HG03196 (cell line): ENCODE measurements at regions not wholly inside any gene's neighbourhood (a gene's known extent, or its start where the extent isn't known, plus 50 kb on each side); places are given as distances from the start of the nearest gene placed in this dataset.

ENCODE experiments used
- ATAC-seq: cut with Tn5 transposase; IDR thresholded peaks from one replicate; pipeline ENCODE4 v1.9.1; 2021; ENCODE audit not compliant: unreplicated experiment

DNA sequence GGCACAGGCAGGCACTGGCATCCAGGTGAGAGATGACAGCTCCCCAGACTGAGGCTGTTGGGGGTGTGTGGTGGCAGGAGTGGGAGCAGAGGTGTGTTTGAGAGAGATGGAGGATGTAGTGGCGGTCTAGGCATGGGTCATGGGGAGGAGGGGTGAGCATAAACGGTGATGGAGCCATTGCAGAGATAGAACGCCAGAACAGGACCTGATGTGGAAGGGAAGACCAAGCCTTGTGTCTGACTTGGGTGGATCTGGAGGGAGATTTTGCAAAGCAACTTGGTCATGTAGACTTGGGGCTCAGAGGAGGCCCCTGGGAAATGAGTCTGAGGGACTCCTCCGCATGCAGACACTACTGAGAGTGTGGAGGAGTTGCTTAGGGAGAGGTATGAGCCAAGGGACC is 50.0 kb upstream of the CLDN5 start:
- no peak for ATAC-seq

DNA sequence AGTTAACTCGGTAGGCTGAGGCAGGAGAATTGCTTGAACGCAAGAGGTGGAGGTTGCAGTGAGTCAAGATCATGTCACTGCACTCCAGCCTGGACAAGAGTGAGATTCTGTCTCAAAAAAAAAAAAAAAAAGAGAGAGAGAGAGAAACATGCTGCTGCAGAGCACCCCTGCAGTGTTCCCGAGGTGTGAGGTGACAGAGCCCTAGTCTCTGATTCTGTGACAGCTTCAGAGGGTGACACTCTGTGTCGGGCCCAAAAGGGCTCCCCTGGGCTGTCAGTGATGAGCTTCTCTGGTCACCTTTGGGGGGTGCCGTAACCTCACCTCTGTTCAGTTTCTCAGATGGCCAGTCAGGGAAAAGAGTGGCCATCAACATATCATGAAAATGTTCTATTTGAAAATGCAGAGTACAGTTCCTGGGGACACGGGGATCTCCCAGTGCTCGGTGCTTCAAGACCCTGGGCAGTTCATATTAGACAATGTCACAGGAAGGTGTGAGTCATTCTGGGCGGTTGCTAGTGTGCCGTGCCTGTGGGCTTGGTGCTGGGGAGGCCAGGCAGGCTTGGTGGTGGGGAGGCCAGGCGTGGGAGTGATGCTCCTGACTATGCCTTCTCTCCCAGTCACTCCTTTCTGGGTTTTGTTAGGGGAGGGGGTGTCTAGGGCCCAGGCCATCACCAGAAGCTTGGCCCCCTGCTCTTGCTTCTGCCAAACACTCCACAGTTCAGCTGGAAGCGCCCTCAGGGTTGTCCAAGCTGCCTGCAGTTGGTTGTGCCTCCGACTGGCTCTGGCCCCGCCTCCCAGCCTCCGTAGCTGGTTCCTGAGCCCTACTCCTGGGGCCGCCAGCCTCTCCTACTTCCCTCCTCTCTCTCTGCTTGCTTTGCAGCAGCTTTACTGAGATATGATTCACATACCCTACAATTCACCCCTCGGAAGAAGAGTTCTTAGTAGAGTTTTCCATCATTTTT is 52.5 kb upstream of the CLDN5 start:
- no peak for ATAC-seq

DNA sequence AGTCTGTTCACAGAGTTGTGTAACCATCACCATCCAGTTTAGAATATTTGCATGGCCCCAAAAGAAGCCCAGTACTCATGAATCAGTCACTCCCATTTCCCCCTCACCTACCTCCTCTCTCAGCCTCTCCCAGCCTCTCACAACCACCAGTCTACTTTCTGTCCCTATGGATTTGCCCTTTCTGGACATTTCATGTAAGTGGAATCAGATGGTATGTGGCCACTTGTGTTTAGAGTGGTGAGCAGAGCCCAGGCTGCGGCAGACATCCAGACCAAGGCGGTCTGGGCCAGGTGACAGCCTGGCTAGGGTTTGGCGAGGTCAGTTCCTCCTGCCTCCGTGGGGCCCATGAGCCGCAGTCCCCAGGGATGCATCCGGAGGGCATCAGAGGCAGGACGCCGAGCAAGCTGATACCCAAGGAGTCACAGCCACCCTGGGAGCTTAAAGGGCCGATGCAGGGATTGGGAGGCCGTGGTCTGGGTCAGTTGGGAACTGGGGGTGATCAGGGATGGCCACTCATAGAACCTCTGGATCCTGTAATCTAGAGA is 53.3 kb upstream of the CLDN5 start:
- ATAC-seq = no peak

DNA sequence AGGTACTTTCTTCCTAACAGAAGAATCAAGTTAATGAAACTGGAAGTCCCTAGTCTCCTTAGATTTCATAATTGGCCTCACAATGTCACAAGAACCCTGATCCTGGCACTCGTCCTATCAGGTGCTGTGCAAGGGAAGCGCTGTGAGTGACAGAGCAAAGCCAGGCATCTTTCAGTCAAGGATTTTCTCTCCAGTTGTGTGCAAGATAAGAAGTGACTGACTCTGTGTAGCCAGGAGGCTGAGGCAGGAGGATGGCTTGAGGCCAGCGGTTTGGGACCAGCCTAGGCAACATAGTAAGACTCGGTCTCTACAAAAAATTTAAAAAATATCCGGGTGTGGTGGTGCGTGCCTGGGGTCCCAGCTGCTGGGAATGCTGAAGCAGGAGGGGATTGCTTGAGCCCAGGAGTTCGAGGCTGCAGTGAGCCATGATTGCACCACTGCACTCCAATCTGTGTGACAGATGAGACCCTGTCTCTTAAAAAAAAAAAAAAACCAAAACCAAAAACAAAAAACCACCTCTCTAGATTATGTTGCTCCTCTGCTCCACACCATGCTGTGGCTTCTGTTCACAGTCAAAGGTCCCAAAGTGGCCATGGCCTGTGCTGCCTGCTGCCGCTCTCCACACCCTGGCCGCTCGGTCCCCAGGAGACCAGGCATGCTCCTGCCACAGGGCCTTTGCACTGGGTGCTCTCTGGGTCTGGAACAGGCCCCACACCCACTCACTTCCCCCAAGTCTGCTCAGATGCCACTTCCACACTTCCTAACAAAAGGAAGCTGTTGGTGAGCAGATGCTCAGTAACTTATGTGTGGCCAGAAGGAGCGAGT is 54.2 kb upstream of the CLDN5 start:
- ATAC-seq = no peak

DNA sequence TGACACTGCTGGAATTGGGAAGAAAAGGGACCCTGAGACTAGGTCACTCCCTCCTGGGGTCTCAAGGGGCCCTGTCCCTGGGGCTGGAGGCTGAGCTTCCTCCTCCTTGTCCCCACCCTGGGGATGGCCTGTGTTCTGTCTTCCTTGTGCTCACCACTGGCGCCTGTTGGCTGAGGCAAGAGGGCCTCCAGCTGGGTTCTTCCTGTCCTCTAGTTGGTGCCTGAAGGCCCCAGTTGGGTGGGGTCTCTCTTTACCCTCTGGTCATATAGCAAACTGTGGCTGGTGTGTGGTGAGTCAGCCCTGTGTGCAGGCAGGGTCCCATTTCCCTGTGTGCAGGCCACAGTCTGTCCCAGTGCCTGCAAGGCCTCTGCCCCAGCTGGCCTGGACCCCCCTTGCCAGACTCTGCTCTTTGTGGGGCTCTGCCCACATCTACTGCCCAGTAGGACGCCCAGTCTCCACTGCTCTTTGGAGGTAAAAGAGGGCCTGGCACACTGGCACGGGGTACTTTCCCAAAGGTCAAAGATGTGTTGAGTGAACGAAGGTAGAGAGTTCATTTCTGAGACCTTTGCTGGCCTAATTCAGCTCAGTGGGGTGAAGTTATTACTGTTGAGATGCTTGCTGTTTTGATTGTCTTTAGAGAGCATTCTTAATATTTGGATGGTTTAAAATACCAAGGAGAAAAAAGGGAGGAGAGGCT is 55.1 kb upstream of the CLDN5 start:
- no peak for ATAC-seq

DNA sequence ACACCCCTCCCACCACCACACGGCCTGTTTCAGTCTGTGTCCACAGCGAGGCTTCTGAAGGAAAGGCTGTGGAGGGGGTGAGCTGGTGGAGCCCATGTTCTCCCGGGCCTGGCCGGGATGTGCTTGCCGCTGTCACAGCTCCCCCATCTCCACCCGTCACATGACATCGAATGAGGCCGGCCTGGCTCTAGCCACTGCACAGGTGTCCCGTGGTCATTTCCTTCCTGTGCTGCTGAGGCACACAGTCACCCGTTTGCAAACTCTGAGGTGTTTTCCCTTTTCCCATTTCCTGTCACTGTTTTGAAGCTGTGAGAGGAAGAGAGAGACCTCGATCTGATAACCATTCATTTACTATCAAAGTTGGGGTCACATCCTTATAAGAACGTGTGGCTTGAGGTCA is 55.7 kb upstream of the CLDN5 start:
- no peak for ATAC-seq

DNA sequence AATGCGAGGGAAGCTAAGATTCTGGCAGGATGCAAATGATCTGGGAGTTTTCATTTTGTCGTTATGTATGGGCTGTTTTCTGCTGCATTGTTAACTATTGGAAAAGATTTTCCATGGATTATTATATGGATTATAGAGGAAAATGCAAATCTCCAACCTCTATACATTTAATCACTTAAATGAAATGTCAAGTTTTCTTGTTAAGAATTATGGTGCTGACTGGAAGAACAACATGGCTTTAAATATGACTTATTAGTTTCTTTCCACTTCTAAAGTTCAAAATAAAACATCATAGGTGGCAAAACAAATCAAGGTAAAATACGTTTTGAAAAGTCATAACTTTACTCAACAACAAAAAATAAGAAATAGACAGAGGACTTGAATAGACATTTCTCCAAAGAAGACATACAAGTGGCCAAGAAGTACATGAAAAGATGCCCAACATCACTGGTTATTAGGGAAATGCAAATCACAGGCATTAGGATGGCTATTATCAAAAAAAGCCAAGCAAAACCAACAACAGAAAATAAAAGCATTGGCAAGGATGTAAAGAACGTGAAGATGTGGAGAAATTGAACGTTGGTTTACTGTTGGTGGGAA is 56.2 kb upstream of the CLDN5 start:
- ATAC-seq = no peak

DNA sequence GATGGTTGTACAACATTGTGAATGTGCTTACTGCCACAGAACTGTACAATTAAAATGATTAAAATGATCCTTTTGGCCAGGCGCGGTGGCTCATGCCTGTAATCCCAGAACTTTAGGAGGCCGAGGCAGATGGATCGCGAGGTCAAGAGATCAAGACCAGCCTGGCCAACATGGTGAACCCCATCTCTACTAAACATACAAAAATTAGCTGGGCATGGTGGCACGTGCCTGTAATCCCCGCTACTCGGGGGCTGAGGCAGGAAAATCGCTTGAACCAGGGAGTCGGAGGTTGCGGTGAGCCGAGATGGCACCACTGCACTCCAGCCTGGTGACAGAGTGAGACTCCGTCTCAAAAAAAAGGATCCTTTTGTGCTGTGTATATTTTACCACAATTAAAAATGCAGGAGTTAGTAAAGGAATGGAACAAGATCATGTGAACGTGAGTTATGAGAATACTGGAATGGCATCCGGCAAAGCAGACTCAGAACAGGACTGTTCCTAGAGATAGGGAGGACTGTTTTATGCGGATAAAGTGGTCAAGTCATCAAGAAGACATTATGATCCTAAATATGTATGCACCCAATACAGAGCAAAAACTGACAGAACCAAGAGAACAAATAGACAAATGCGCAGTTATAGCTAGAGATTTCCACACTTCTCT is 58.0 kb upstream of the CLDN5 start:
- ATAC-seq = no peak

DNA sequence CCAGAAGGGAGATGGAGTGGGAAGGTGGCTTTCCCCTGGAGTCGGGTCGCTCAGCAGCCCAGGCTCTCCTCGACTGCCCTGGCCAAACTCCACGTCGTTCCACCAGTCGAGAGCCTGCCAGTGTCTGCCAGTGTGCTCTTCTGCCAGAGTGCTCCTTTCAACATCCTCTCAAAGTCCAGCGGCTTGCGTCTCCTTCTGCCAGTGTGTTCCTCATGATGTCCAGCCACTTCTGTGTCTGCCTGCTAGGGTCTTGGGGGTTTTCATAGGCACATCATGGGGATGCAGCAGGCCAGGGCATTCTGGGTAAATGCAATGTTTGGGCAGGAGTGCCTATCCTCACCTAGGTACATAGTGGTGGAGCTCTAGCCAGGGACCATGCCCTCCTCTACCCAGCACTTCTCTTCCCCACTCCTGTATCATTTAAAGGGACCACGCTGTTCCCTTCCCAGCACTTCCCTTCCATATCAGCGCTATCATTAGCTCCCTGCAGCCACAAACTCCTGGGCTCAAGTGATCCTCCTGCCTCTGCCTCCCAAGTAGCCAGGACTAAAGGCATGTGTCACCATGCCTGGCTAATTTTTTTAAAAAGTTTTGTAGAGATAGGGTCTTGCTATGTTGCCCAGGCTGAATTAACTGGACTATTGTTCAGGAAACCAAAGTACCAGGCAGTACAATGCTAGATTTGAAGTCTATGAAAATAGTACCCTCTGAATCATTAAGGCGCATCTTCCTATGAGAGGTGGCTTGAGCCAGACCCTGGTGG is 62.9 kb upstream of the CLDN5 start:
- no peak for ATAC-seq

DNA sequence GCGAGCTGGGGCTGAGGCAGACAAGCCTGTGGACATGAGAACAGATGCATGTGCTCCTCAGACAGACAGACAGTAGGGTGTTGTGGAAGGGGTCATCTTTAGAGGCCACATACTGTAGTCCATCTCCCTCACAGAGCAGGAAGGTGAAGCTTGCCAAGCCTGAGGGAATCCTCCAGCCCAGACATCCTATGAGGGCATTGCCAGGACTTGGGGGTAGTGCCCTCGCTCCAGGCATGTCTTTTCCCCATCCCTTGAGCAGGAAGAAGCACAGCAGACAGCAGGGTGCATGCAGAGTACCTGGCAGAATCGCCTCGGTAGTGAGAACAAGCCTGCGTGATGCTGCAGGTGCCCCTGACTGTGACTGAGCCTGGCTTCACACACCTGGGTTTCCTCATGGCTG is 66.5 kb upstream of the CLDN5 start:
- no peak for ATAC-seq

DNA sequence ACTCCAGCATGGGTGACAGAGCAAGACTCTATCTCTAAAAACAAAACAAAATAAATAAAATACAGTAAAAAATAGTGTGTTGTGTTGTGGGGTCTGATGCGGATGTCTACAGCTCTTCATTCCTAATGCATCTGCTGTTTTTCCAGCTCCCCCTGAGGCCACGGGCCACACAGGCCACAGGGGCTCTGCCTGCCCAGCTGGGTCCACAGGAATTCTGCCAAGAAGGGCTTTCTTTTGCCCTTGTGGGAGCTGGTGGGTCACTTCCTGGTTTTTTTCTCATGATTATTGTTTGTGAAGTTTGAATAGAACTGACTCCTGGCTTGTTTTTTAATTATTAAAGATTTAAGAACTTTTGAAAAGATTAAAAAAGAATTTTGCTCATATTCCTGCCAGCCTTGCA is 67.4 kb upstream of the CLDN5 start:
- no peak for ATAC-seq

DNA sequence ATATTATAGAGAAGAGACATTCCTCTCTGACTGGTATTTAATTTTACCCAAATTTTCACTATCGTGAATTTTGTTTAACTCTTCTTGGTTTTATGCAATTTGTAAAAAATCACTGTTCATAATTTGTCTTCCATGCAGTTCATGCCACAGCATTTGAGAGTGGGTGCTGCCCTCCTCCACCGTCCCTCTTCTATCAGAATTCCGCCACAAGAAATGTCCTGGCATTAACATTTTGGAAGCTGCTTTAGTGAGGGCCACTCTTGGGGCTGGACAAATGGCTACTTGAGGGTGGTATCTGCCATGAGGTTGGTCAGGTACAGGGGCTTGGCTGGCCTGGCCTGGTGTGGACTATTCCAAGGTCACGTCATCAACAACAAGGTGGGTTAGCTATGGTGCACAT is 68.3 kb upstream of the CLDN5 start:
- ATAC-seq = no peak

DNA sequence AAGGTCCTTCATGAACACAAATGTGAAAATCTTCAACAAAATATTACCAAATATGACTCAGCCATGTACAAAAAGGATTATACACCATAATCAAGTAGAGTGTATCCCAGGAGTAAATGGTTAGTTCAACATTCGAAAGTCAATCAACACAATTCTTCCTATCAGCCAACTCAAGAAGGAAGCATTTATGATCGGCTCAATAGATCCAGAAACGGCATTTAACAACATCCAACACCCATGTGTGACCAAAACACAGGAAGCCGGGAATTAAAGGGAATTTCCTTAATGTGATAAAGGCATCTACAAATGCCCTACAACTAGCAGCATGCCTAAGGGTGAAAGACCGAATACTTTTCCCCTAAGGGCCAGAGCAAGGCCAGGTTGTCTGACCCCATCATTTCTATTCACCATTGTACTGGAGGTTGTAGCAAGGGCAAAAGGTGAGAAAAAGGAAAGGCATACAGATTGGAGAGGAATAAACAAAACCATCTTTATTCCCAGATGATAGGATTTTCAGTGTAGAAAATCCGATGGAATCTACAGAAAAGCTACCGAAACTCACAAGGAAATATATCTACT is 69.9 kb upstream of the CLDN5 start:
- no peak for ATAC-seq

DNA sequence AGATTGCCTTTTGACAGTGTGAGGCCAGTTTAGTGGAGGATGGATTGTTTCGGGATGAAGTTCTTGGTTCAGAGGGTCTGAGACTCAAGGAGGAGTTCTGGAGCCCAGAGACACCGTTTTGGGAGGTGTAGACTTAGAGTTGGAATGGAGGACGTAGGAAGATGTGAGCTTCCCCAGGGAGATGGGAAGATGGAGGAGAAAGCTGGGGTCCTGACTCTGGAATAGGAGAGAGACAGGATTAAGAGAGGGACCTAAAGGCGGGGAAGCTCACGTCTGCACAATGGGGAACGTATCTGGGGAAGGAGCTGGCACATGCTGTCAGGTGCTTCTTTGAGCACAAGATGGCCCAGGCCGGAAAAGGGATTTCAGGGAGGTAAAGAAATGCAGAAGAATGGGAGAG is 71.3 kb upstream of the CLDN5 start:
- ATAC-seq = no peak

DNA sequence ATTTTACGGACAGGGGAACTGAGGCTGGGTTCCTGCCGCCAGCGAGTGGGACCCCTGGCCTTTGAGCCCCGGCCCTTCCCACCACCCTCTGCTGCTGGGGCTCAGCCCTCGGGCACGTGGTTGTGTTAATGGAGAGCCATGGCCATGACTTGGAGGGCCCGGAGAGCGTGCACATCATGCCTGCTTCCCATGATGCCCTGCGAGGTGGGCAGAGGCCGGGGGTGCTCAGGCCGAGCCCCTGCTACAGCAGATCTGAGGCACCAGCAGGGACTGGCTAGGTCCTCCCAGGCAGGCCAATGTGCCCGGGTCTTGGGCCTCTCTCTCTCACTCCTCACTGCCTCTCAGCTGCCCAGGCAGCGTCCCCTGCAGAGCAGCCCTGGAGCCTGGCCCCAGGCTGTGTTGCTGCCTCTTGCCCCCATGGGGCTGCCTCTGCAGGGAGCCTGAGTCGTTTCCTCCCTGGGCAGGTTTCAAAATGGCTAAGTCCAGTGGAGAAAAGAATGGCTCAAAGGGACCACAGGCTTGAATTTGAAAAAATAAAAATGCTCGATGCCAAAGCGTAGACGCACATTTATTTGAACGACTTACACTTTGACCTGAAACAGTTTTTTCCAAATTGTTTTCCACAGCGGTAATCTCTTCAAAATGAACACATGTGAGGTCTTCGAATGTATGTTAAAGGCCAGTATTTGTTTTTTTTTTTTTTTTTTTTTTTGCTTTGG is 72.6 kb upstream of the CLDN5 start:
- ATAC-seq = no peak

DNA sequence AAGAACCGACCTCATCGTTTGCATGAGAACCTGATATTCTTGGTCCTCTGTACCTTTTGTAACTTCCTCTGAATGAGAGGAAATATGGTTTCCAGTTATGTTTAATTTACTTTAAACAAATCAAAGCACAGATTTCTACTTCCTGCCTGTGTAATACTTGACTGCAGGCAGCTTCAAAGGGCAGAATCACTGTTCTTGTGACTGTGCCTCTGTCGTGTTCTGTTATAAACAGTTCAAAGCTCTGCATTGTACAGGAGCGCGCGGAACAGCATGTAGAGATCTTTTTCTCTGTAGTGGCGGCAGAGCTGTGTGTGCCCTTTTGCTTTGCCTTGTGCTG is 73.2 kb upstream of the CLDN5 start:
- no peak for ATAC-seq

DNA sequence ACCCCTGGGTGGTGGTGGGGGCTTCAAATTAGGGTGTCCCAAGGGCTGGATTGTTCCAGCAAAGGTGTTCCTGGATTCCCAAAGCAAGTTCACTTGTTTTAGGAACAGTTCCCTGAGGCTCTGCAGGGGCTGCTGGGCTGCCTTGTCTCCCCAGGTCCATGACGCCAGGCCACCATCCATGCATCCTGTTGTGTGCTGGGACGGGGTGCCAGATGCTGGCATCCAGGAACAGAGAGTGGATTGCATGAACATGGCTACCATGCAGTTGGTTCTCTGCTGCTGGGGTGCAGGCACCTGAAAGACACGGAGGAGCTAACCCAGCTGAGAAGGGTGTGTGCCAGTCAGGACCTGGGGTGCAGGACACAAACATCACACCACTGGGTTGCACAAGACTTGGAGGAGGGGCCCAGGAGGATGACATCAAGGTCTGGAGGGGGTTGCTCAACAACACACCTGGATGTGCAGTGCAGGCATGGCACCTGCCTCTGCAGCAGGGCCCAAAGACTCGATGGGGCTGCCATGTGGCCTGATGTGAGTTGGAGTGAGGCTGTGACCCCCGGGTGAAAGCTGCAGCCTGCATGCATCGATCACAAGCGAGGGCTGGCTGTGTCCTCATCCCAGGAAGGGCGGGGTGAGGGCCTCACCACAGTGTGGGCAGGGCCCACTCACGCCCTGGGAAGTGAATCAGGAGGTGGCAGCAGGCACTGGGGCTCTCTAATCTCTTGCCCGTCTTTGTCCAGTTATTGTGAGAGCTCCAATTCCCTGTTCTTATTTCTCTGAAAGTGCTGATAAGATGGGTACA is 74.0 kb upstream of the CLDN5 start:
- no peak for ATAC-seq

DNA sequence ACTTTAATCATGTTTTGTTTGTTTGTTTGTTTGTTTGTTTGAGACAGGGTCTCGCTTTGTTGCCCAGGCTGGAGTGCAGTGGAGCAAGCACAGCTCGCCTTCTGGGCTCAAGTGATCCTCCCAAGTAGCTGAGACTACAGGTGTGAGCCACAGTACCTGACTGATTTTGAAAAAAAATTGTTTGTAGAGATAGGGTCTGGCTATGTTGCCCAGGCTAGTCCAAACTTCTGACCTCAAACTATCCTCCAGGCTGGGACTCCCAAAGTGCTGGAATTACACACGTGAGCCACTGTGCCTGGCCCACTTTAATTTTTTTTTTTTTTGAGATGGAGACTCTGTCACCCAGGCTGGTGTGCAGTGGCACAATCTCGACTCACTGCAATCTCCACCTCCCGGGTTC is 74.8 kb upstream of the CLDN5 start:
- ATAC-seq = no peak
